ENCODE measurements at regions not wholly inside any gene's neighbourhood (a gene's known extent, or its start where the extent isn't known, plus 50 kb on each side); places are given as distances from the start of the nearest gene placed in this dataset.

- POLR2A ChIA-PET = no interaction called here
- intact Hi-C loops (cut with DNase I, micrococcal nuclease) = no loop called here
- ATAC-seq (ENCODE audit: poor library complexity) = no peak
- no peak for DNase-seq
- H3K27me3 Mint-ChIP-seq = no peaks in the 10 kb centered on the region
- Histone ChIP-seq H3K27ac (ENCODE audit: low read depth in 1 of 2, low read length in 2 of 2) (no peak overlapping the region), H3K36me3 (ENCODE audit: insufficient read depth, low read length) (no peaks in the 10 kb centered on the region), H3K4me1 (ENCODE audit: insufficient read depth, low read length) (peaks cover 25% of the 10 kb centered on the region), H3K9me3 (ENCODE audit: control insufficient read depth in 1 of 2, insufficient read depth in 1 of 2, low read length in 2 of 2) (no peaks in the 10 kb centered on the region), H3K4me3 (ENCODE audit: low read length) (no peak overlapping the region), H3K27me3 (ENCODE audit: control insufficient read depth in 1 of 2, insufficient read depth in 2 of 2, low read length in 2 of 2) (no peaks in the 10 kb centered on the region)
- CTCF ChIA-PET = interaction anchor here (3.9 kb wide), 1 partner anchor 35 kb away, joined by 16 read pairs; a partner anchor contains a TSS
- no peak overlapping the region for H3K4me3 Mint-ChIP-seq
- H3K36me3 Mint-ChIP-seq (ENCODE audit: low read depth) = peaks cover 7% of the 10 kb centered on the region
- no peak for TF ChIP-seq CTCF (IDR thresholded peaks at IDR 0.05)
- H3K9me3 Mint-ChIP-seq = no peaks in the 10 kb centered on the region
- peaks cover 91% of the 10 kb centered on the region for H3K4me1 Mint-ChIP-seq (ENCODE audit: low read depth)
- H3K27ac Mint-ChIP-seq = peak overlapping the region; percentile 8
Measured at GRCh38 chr18:46207985-46208384, 103.8 kb downstream of the HAUS1 start.

- Histone ChIP-seq H3K27me3 (ENCODE audit: control insufficient read depth in 1 of 2, insufficient read depth in 2 of 2, low read length in 2 of 2) (no peaks in the 10 kb centered on the region), H3K9me3 (ENCODE audit: control insufficient read depth in 1 of 2, insufficient read depth in 1 of 2, low read length in 2 of 2) (no peaks in the 10 kb centered on the region), H3K27ac (ENCODE audit: low read depth in 1 of 2, low read length in 2 of 2) (no peak overlapping the region), H3K36me3 (ENCODE audit: insufficient read depth, low read length) (no peaks in the 10 kb centered on the region), H3K4me3 (ENCODE audit: low read length) (no peak overlapping the region), H3K4me1 (ENCODE audit: insufficient read depth, low read length) (peaks cover 24% of the 10 kb centered on the region)
- peak overlapping the region; percentile 46 for H3K27ac Mint-ChIP-seq
- ATAC-seq (ENCODE audit: poor library complexity) = no peak
- no peak for TF ChIP-seq CTCF (IDR thresholded peaks at IDR 0.05)
- no peak overlapping the region for H3K4me3 Mint-ChIP-seq
- intact Hi-C loops (cut with DNase I, micrococcal nuclease) = no loop called here
- POLR2A ChIA-PET = interaction anchor here (1.0 kb wide), 1 partner anchor 36 kb away, joined by 3 read pairs; a partner anchor contains a TSS
- H3K4me1 Mint-ChIP-seq (ENCODE audit: low read depth) = peaks cover 89% of the 10 kb centered on the region
- CTCF ChIA-PET = interaction anchor here (1.2 kb wide), 1 partner anchor 36 kb away, joined by 9 read pairs; a partner anchor contains a TSS
- H3K27me3 Mint-ChIP-seq = no peaks in the 10 kb centered on the region
- H3K9me3 Mint-ChIP-seq = no peaks in the 10 kb centered on the region
- no peak for DNase-seq
- H3K36me3 Mint-ChIP-seq (ENCODE audit: low read depth) = peaks cover 7% of the 10 kb centered on the region
Measured at GRCh38 chr18:46209161-46209560, 105.0 kb downstream of the HAUS1 start.

- H3K4me1 Mint-ChIP-seq (ENCODE audit: low read depth) = peaks cover 85% of the 10 kb centered on the region
Measured at GRCh38 chr18:46211816-46212215, 107.6 kb downstream of the HAUS1 start.

More at GRCh38 chr18:46211816-46212215, 107.6 kb downstream of the HAUS1 start:
- peak in 3 of 14 experiments; percentile 50 to 73 (median 52) for DNase-seq
- Mint-ChIP-seq H3K27me3 (no peaks in the 10 kb centered on the region), H3K4me3 (peak overlapping the region; percentile 39), H3K9me3 (no peaks in the 10 kb centered on the region), H3K27ac (peak overlapping the region; percentile 73), H3K36me3 (ENCODE audit: low read depth) (peaks cover 21% of the 10 kb centered on the region)
- H3K4me1 ChIP-seq (ENCODE audit: insufficient read depth, low read length) = peaks cover 25% of the 10 kb centered on the region
- POLR2A ChIA-PET = interaction anchor here (0.8 to 1.6 kb wide), 2 partner anchors 15 to 37 kb away, joined by 3 read pairs; no protein-coding TSS in a partner anchor
- CTCF ChIA-PET = interaction anchor here (1.3 to 3.5 kb wide), 2 partner anchors 36 to 38 kb away, joined by 4 to 48 read pairs; a partner anchor contains a TSS
- no peaks in the 10 kb centered on the region for H3K9me3 ChIP-seq (ENCODE audit: control insufficient read depth in 1 of 2, insufficient read depth in 1 of 2, low read length in 2 of 2)
- intact Hi-C loops (cut with DNase I, micrococcal nuclease) = loop anchor here (2.0 to 5.0 kb wide), 3 partner anchors 39 to 63 kb away; no protein-coding TSS in a partner anchor
- TF ChIP-seq CTCF (IDR thresholded peaks at IDR 0.05) = no peak
- H3K27ac ChIP-seq (ENCODE audit: low read depth in 1 of 2, low read length in 2 of 2) = peak overlapping the region in 1 of 2 donors; percentile 55
- H3K27me3 ChIP-seq (ENCODE audit: control insufficient read depth in 1 of 2, insufficient read depth in 2 of 2, low read length in 2 of 2) = no peaks in the 10 kb centered on the region
- H3K4me3 ChIP-seq (ENCODE audit: low read length) = no peak overlapping the region
- ATAC-seq (ENCODE audit: poor library complexity) = peak; percentile 54
- H3K36me3 ChIP-seq (ENCODE audit: insufficient read depth, low read length) = peaks cover 12% of the 10 kb centered on the region

Data from CD4-positive, alpha-beta T cell (primary cell).